ENCODE measurements at regions not wholly inside any gene's neighbourhood (a gene's known extent, or its start where the extent isn't known, plus 50 kb on each side); places are given as distances from the start of the nearest gene placed in this dataset.

DNA sequence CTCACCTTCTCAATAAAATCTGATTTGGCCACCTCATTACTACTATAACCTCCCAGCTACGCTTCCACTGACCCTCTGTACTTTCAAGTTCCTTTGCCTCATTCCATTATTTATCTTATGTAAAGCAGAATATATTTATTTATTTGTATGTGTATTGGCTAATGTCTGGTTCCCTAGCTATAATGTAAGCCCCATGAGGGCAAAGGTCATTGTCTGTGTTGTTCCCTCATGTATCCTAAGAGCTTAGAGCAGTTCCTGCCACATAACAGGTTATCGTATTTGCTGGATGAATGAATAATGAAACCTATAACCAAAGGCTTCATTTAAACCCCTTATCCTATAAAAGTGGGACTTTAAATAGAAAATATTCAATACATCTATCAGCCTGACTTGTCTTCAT is 77.9 kb upstream of the DPT start:
- Mint-ChIP-seq H3K27me3 (peaks cover 3 to 27% (median 25%) of the 10 kb centered on the region in 5 donors), H3K27ac (no peak overlapping the region), H3K9me3 (peaks cover 0 to 1% (median 0%) of the 10 kb centered on the region in 11 donors), H3K4me3 (no peak overlapping the region), H3K4me1 (no peaks in the 10 kb centered on the region), H3K36me3 (no peaks in the 10 kb centered on the region)
- Histone ChIP-seq H3K27ac (ENCODE audit: low read depth, low read length) (no peak overlapping the region), H3K27me3 (ENCODE audit: control insufficient read depth in 2 of 2, insufficient read depth in 2 of 2, low read length in 2 of 2) (no peaks in the 10 kb centered on the region), H3K36me3 (ENCODE audit: control insufficient read depth in 2 of 3, insufficient read depth in 3 of 3, low read length in 3 of 3) (no peaks in the 10 kb centered on the region), H3K4me3 (ENCODE audit: low read length) (no peak overlapping the region), H3K9me3 (ENCODE audit: control insufficient read depth in 2 of 3, low read length in 3 of 3) (no peaks in the 10 kb centered on the region), H3K4me1 (ENCODE audit: control insufficient read depth in 2 of 2, insufficient read depth in 2 of 2, low read length in 2 of 2) (no peaks in the 10 kb centered on the region)
- DNase-seq (no peak), ATAC-seq (no peak)
- POLR2A ChIA-PET = no interaction called here
- CTCF ChIA-PET = no interaction called here
- intact Hi-C loops (cut with micrococcal nuclease) = no loop called here

DNA sequence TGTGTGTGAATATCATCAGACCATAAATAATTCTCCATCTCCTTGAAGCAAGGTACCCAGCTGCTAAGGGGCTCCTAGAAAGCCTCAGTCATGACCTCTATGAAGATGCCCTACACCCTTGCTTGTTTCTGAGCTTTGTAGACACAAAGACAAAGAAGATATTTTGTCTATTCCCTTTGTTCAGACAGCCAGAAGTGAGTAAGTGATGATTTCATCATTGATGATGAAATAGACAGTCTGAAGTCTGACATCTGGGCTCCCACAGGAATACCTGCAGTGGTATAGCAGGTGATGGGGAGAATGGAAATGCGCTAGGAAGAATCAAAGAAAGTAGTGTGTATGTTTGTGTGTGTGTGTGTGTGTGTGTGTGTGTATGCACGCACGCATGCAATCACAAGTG is 82.2 kb upstream of the DPT start:
- no peak for DNase-seq
- Mint-ChIP-seq H3K27me3 (peaks cover 0 to 25% (median 22%) of the 10 kb centered on the region in 5 donors), H3K4me3 (no peak overlapping the region), H3K4me1 (no peaks in the 10 kb centered on the region), H3K36me3 (no peaks in the 10 kb centered on the region), H3K27ac (no peak overlapping the region), H3K9me3 (peaks cover 0 to 4% (median 0%) of the 10 kb centered on the region in 11 donors)
- Histone ChIP-seq H3K9me3 (ENCODE audit: control insufficient read depth in 2 of 3, low read length in 3 of 3) (no peaks in the 10 kb centered on the region), H3K27me3 (ENCODE audit: control insufficient read depth in 2 of 2, insufficient read depth in 2 of 2, low read length in 2 of 2) (no peaks in the 10 kb centered on the region), H3K4me3 (ENCODE audit: low read length) (no peak overlapping the region), H3K27ac (ENCODE audit: low read depth, low read length) (no peak overlapping the region), H3K4me1 (ENCODE audit: control insufficient read depth in 2 of 2, insufficient read depth in 2 of 2, low read length in 2 of 2) (no peaks in the 10 kb centered on the region), H3K36me3 (ENCODE audit: control insufficient read depth in 2 of 3, insufficient read depth in 3 of 3, low read length in 3 of 3) (no peaks in the 10 kb centered on the region)
- ChIA-PET POLR2A (no interaction called here), CTCF (no interaction called here)
- ATAC-seq = no peak
- intact Hi-C loops (cut with micrococcal nuclease) = no loop called here

DNA sequence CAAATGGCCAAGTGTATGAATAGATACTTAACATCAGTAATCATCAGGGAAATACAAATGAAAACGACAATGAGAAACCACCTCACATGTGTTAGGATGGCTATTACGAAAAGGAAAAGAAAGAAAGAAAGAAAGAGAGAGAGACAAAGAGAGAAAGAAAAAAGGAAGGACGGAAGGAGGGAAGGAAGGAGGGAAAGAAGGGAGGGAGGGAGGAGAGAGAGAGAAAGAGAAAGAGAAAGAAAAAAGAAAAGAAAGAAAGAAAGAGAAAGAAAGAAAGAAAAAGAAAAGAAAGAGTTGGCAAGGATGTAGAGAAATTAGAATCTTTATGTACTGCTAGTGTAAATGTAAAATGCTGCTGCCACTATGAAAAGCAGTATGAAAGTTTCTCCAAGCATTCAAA is 90.7 kb upstream of the DPT start:
- Mint-ChIP-seq H3K9me3 (peaks cover 0 to 5% (median 0%) of the 10 kb centered on the region in 11 donors), H3K27ac (no peak overlapping the region)

DNA sequence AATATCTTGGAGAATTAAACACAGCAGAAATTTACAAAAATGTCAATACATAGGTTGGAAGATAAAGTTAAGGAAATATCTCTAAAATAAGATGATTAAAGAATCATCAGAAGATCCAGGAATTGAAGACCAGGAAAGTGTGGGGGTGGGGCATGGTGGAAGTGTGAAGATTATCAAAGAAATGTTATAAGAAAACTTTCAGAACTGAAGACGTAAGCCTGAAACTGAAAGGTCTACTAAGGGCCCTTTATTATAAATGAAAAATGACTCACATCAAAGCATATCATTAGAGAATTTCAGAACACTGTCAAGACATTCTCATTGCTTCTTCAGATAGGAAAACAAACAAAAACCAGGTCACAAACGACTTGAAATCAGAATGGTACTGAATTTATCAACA is 92.4 kb upstream of the DPT start:
- no peak for DNase-seq
- CTCF ChIA-PET = no interaction called here
- intact Hi-C loops (cut with micrococcal nuclease) = no loop called here
- H3K27ac Mint-ChIP-seq = no peak overlapping the region
- H3K36me3 Mint-ChIP-seq = peaks cover 0 to 4% (median 0%) of the 10 kb centered on the region in 5 donors
- ATAC-seq = no peak
- no peaks in the 10 kb centered on the region for H3K27me3 ChIP-seq (ENCODE audit: control insufficient read depth in 2 of 2, insufficient read depth in 2 of 2, low read length in 2 of 2)
- H3K36me3 ChIP-seq (ENCODE audit: control insufficient read depth in 2 of 3, insufficient read depth in 3 of 3, low read length in 3 of 3) = no peaks in the 10 kb centered on the region
- peaks cover 0 to 4% (median 0%) of the 10 kb centered on the region in 7 donors for H3K4me1 Mint-ChIP-seq
- H3K9me3 Mint-ChIP-seq = peaks cover 0 to 4% (median 0%) of the 10 kb centered on the region in 11 donors
- H3K4me3 ChIP-seq (ENCODE audit: low read length) = no peak overlapping the region
- POLR2A ChIA-PET = no interaction called here
- H3K4me3 Mint-ChIP-seq = no peak overlapping the region
- no peaks in the 10 kb centered on the region for H3K4me1 ChIP-seq (ENCODE audit: control insufficient read depth in 2 of 2, insufficient read depth in 2 of 2, low read length in 2 of 2)
- H3K27me3 Mint-ChIP-seq = peaks cover 0 to 5% (median 3%) of the 10 kb centered on the region in 5 donors
- H3K9me3 ChIP-seq (ENCODE audit: control insufficient read depth in 2 of 3, low read length in 3 of 3) = no peaks in the 10 kb centered on the region
- H3K27ac ChIP-seq (ENCODE audit: low read depth, low read length) = no peak overlapping the region

More for the DNA sequence above, 90.7 kb upstream of the DPT start:
- DNase-seq = no peak
- CTCF ChIA-PET = no interaction called here
- Histone ChIP-seq H3K9me3 (ENCODE audit: control insufficient read depth in 2 of 3, low read length in 3 of 3) (no peaks in the 10 kb centered on the region), H3K36me3 (ENCODE audit: control insufficient read depth in 2 of 3, insufficient read depth in 3 of 3, low read length in 3 of 3) (no peaks in the 10 kb centered on the region), H3K4me1 (ENCODE audit: control insufficient read depth in 2 of 2, insufficient read depth in 2 of 2, low read length in 2 of 2) (no peaks in the 10 kb centered on the region), H3K4me3 (ENCODE audit: low read length) (no peak overlapping the region), H3K27me3 (ENCODE audit: control insufficient read depth in 2 of 2, insufficient read depth in 2 of 2, low read length in 2 of 2) (no peaks in the 10 kb centered on the region), H3K27ac (ENCODE audit: low read depth, low read length) (no peak overlapping the region)
- Mint-ChIP-seq H3K4me1 (peaks cover 0 to 4% (median 0%) of the 10 kb centered on the region in 7 donors), H3K27me3 (peaks cover 0 to 5% (median 4%) of the 10 kb centered on the region in 5 donors), H3K36me3 (peaks cover 0 to under 1% (median 0%) of the 10 kb centered on the region in 5 donors), H3K4me3 (no peak overlapping the region)
- intact Hi-C loops (cut with micrococcal nuclease) = no loop called here
- POLR2A ChIA-PET = no interaction called here
- no peak for ATAC-seq

DNA sequence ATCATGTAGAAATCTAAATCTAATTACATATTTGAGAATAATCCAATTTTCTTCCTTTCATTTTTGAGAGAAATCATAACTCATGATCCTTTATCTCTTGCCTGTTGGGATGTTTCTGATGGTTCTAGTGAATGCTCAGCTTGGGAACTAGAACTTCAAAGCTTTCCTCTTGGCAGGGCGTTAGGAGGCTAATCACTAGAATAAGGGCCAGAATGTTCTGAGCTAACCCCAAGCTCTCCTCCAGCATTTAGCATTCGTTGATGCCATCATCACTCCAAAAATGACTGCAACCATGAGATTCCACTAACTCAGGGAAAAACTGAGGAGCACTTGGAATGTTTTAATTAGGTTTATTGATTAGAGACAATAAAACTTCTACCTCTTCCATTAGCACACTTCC is 93.9 kb upstream of the DPT start:
- no peaks in the 10 kb centered on the region for H3K36me3 ChIP-seq (ENCODE audit: control insufficient read depth in 2 of 3, insufficient read depth in 3 of 3, low read length in 3 of 3)
- ChIA-PET CTCF (no interaction called here), POLR2A (no interaction called here)

DNA sequence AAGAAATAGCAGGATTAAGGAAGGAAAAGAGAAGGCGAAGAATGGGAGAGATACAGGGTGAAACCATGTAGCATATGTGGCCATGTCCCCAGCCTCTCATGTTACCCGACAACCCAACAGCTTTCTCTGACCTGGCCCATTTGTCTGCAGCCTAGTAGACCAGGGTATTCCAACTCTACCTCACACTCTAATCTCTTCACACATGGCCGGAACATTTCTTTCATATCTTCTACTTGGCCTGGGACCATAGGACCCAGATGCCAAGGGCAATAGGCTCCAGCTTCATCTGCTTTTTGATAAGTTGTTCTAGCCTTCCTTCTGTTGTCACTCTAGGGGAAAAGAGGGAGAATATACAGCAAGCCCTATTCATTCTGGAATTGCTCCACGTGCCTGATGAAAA is 95.0 kb upstream of the DPT start:
- Histone ChIP-seq H3K27ac (ENCODE audit: low read depth, low read length) (no peak overlapping the region), H3K36me3 (ENCODE audit: control insufficient read depth in 2 of 3, insufficient read depth in 3 of 3, low read length in 3 of 3) (no peaks in the 10 kb centered on the region), H3K27me3 (ENCODE audit: control insufficient read depth in 2 of 2, insufficient read depth in 2 of 2, low read length in 2 of 2) (no peaks in the 10 kb centered on the region), H3K4me1 (ENCODE audit: control insufficient read depth in 2 of 2, insufficient read depth in 2 of 2, low read length in 2 of 2) (no peaks in the 10 kb centered on the region), H3K9me3 (ENCODE audit: control insufficient read depth in 2 of 3, low read length in 3 of 3) (no peaks in the 10 kb centered on the region), H3K4me3 (ENCODE audit: low read length) (no peak overlapping the region)
- H3K27me3 Mint-ChIP-seq = peaks cover 0 to 5% (median 3%) of the 10 kb centered on the region in 5 donors
- H3K36me3 Mint-ChIP-seq = peaks cover 0 to 4% (median 0%) of the 10 kb centered on the region in 5 donors
- DNase-seq = no peak
- ATAC-seq = no peak
- H3K9me3 Mint-ChIP-seq = peaks cover 0 to 4% (median 0%) of the 10 kb centered on the region in 11 donors
- peaks cover 0 to 4% (median 0%) of the 10 kb centered on the region in 7 donors for H3K4me1 Mint-ChIP-seq
- ChIA-PET POLR2A (no interaction called here), CTCF (no interaction called here)
- intact Hi-C loops (cut with micrococcal nuclease) = no loop called here
- no peak overlapping the region for H3K4me3 Mint-ChIP-seq
- H3K27ac Mint-ChIP-seq = no peak overlapping the region

More for the DNA sequence above, 93.9 kb upstream of the DPT start:
- no peaks in the 10 kb centered on the region for H3K9me3 ChIP-seq (ENCODE audit: control insufficient read depth in 2 of 3, low read length in 3 of 3)
- H3K4me3 ChIP-seq (ENCODE audit: low read length) = no peak overlapping the region
- no peak overlapping the region for H3K27ac ChIP-seq (ENCODE audit: low read depth, low read length)
- no peaks in the 10 kb centered on the region for H3K4me1 ChIP-seq (ENCODE audit: control insufficient read depth in 2 of 2, insufficient read depth in 2 of 2, low read length in 2 of 2)
- Mint-ChIP-seq H3K36me3 (peaks cover 0 to 4% (median 0%) of the 10 kb centered on the region in 5 donors), H3K27me3 (peaks cover 0 to 5% (median 3%) of the 10 kb centered on the region in 5 donors), H3K27ac (no peak overlapping the region), H3K4me1 (peaks cover 0 to 4% (median 0%) of the 10 kb centered on the region in 7 donors), H3K9me3 (peaks cover 0 to 4% (median 0%) of the 10 kb centered on the region in 11 donors), H3K4me3 (no peak overlapping the region)
- intact Hi-C loops (cut with micrococcal nuclease) = no loop called here
- ATAC-seq (no peak), DNase-seq (no peak)
- no peaks in the 10 kb centered on the region for H3K27me3 ChIP-seq (ENCODE audit: control insufficient read depth in 2 of 2, insufficient read depth in 2 of 2, low read length in 2 of 2)

DNA sequence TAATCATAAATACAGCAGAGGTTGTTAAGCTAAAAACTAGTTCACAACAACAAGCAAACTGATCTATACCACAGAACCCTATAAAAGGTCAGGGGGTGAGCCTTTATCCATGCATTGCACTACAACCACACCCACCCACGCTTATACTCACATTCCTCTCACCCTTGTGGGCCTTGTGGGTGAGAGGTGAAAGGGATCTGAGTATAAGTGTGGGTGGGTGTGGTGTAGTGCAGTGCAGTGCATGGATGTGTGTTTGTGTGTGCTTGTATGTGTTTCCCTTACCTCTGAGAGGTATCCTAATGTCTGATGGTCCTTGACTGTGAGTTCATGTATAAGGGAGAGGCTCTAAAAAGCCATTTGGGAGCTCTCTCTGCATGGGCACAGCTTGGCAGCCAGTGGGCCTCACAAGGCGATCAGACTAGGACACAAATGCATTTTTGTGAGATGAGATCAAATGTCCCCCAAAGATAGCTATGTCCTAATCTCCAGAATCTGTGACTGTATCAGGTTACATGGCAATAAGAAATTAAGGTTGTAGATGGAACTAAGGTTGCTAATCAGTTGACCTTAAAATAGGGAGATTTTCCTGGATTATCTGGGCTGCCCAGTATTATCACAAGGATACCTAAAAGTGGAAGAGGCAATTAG is 95.5 kb upstream of the DPT start:
- no peak overlapping the region for H3K27ac Mint-ChIP-seq
- H3K4me1 Mint-ChIP-seq = peaks cover 0 to 4% (median 0%) of the 10 kb centered on the region in 7 donors
- ChIA-PET CTCF (no interaction called here), POLR2A (no interaction called here)
- intact Hi-C loops (cut with micrococcal nuclease) = no loop called here
- peak; percentile 24 for ATAC-seq
- H3K27ac ChIP-seq (ENCODE audit: low read depth, low read length) = no peak overlapping the region
- no peak overlapping the region for H3K4me3 Mint-ChIP-seq
- no peaks in the 10 kb centered on the region for H3K4me1 ChIP-seq (ENCODE audit: control insufficient read depth in 2 of 2, insufficient read depth in 2 of 2, low read length in 2 of 2)
- peaks cover 0 to 4% (median 0%) of the 10 kb centered on the region in 5 donors for H3K36me3 Mint-ChIP-seq
- H3K27me3 Mint-ChIP-seq = peaks cover 0 to 3% (median under 1%) of the 10 kb centered on the region in 5 donors
- no peaks in the 10 kb centered on the region for H3K9me3 ChIP-seq (ENCODE audit: control insufficient read depth in 2 of 3, low read length in 3 of 3)
- no peaks in the 10 kb centered on the region for H3K27me3 ChIP-seq (ENCODE audit: control insufficient read depth in 2 of 2, insufficient read depth in 2 of 2, low read length in 2 of 2)
- DNase-seq = peak in 1 of 9 donors; percentile 30
- H3K4me3 ChIP-seq (ENCODE audit: low read length) = no peak overlapping the region
- no peaks in the 10 kb centered on the region for H3K36me3 ChIP-seq (ENCODE audit: control insufficient read depth in 2 of 3, insufficient read depth in 3 of 3, low read length in 3 of 3)
- H3K9me3 Mint-ChIP-seq = peaks cover 0 to 4% (median 0%) of the 10 kb centered on the region in 11 donors

Data from naive thymus-derived CD4-positive, alpha-beta T cell (primary cell).